HEK293 (cell line): ENCODE measurements at regions not wholly inside any gene's neighbourhood (a gene's known extent, or its start where the extent isn't known, plus 50 kb on each side); places are given as distances from the start of the nearest gene placed in this dataset.
"Not testable (repeated sequence)": the region's sequence is repeated elsewhere in the genome, so short reads cannot be mapped to it uniquely, and the experiment has no call there.

Source experiments
- HOXA7 ChIP-seq: sonication (generic); formaldehyde crosslinking; IDR thresholded peaks from 2 replicates; pipeline ENCODE4 v1.8.1; 2022; ENCODE audit warnings: missing genetic modification reagents, borderline replicate concordance
- PATZ1 ChIP-seq: fragments of 450-650 bp; formaldehyde crosslinking; IDR thresholded peaks from 2 replicates; pipeline ENCODE4 v1.5.1; 2016; ENCODE audit warnings: missing biosample characterization, missing genetic modification characterization
- TCF7L2 ChIP-seq: IDR thresholded peaks from 2 replicates; pipeline ENCODE4 v1.6.1; 2011; ENCODE audit warnings: low read depth, mild to moderate bottlenecking, inconsistent platforms, low read length, moderate library complexity, borderline replicate concordance
- ZNF121 ChIP-seq: fragments of 450-650 bp; formaldehyde crosslinking; IDR thresholded peaks from 2 replicates; pipeline ENCODE4 v1.5.1; 2016; ENCODE audit warnings: missing biosample characterization, missing genetic modification characterization
- ZNF202 ChIP-seq: fragments of 450-650 bp; formaldehyde crosslinking; IDR thresholded peaks from 2 replicates; pipeline ENCODE4 v1.5.1; 2016; ENCODE audit warnings: missing biosample characterization, missing genetic modification characterization, borderline replicate concordance
- ZNF510 ChIP-seq: fragments of 450-650 bp; formaldehyde crosslinking; IDR thresholded peaks from 2 replicates; pipeline ENCODE4 v1.5.1; 2018; ENCODE audit warnings: mild to moderate bottlenecking, missing genetic modification characterization, missing biosample characterization; ENCODE audit not compliant: insufficient replicate concordance
- ZNF707 ChIP-seq: fragments of 450-650 bp; formaldehyde crosslinking; IDR thresholded peaks from 2 replicates; pipeline ENCODE4 v1.5.1; 2016; ENCODE audit warnings: missing biosample characterization, missing genetic modification characterization
- TF ChIP-seq, protein P1 (sequence below): fragments of 450-650 bp; formaldehyde crosslinking; IDR thresholded peaks from 2 replicates; pipeline ENCODE4 v1.5.1; 2016; ENCODE audit warnings: missing biosample characterization, missing genetic modification characterization
- TF ChIP-seq, protein P2 (sequence below): fragments of 450-650 bp; formaldehyde crosslinking; IDR thresholded peaks from 2 replicates; pipeline ENCODE4 v1.5.1; 2016; ENCODE audit warnings: missing biosample characterization, missing genetic modification characterization
- TF ChIP-seq, protein P3 (sequence below): fragments of 450-650 bp; formaldehyde crosslinking; IDR thresholded peaks from 2 replicates; pipeline ENCODE4 v1.5.1; 2016; ENCODE audit warnings: missing biosample characterization, missing genetic modification characterization
- TF ChIP-seq, protein P4 (sequence below): fragments of 450-650 bp; formaldehyde crosslinking; IDR thresholded peaks from 2 replicates; pipeline ENCODE4 v1.5.1; 2016; ENCODE audit warnings: missing biosample characterization, missing genetic modification characterization
- TF ChIP-seq, protein P5 (sequence below): fragments of 450-650 bp; formaldehyde crosslinking; IDR thresholded peaks from 2 replicates; pipeline ENCODE4 v1.5.1; 2017; ENCODE audit warnings: missing biosample characterization, missing genetic modification characterization

DNA sequence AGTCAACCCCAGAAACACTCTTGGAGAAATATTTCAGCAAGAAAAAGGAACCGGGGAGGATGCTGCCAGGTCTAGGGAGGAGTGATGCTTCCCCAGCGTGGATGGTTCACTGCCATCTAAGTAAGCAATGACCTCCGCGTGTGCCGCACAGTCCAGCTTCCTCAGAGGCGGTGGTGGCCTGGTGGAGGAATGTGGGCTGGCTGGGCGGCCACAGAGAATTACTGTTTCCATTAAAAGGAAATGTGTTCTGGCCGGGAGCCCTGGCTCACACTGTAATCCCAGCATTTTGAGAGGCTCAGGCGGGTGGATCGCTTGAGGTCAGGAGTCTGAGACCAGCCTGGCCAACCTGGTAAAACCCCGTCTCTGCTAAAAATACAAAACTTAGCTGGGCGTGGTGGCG lies 356.7 kb downstream of the GOLGA6L6 start:
- TF ChIP-seq, protein P1, sequence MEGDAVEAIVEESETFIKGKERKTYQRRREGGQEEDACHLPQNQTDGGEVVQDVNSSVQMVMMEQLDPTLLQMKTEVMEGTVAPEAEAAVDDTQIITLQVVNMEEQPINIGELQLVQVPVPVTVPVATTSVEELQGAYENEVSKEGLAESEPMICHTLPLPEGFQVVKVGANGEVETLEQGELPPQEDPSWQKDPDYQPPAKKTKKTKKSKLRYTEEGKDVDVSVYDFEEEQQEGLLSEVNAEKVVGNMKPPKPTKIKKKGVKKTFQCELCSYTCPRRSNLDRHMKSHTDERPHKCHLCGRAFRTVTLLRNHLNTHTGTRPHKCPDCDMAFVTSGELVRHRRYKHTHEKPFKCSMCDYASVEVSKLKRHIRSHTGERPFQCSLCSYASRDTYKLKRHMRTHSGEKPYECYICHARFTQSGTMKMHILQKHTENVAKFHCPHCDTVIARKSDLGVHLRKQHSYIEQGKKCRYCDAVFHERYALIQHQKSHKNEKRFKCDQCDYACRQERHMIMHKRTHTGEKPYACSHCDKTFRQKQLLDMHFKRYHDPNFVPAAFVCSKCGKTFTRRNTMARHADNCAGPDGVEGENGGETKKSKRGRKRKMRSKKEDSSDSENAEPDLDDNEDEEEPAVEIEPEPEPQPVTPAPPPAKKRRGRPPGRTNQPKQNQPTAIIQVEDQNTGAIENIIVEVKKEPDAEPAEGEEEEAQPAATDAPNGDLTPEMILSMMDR (tag by site-specific recombination), result not testable (repeated sequence)
- TF ChIP-seq ZNF707 (tag by site-specific recombination); PATZ1; HOXA7 (CRISPR knock-in tag); ZNF121; ZNF510 (tag by site-specific recombination); TCF7L2; ZNF202 (tag by site-specific recombination): not testable (repeated sequence)
- TF ChIP-seq, protein P2, sequence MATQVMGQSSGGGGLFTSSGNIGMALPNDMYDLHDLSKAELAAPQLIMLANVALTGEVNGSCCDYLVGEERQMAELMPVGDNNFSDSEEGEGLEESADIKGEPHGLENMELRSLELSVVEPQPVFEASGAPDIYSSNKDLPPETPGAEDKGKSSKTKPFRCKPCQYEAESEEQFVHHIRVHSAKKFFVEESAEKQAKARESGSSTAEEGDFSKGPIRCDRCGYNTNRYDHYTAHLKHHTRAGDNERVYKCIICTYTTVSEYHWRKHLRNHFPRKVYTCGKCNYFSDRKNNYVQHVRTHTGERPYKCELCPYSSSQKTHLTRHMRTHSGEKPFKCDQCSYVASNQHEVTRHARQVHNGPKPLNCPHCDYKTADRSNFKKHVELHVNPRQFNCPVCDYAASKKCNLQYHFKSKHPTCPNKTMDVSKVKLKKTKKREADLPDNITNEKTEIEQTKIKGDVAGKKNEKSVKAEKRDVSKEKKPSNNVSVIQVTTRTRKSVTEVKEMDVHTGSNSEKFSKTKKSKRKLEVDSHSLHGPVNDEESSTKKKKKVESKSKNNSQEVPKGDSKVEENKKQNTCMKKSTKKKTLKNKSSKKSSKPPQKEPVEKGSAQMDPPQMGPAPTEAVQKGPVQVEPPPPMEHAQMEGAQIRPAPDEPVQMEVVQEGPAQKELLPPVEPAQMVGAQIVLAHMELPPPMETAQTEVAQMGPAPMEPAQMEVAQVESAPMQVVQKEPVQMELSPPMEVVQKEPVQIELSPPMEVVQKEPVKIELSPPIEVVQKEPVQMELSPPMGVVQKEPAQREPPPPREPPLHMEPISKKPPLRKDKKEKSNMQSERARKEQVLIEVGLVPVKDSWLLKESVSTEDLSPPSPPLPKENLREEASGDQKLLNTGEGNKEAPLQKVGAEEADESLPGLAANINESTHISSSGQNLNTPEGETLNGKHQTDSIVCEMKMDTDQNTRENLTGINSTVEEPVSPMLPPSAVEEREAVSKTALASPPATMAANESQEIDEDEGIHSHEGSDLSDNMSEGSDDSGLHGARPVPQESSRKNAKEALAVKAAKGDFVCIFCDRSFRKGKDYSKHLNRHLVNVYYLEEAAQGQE, result not testable (repeated sequence)
- TF ChIP-seq, protein P3, sequence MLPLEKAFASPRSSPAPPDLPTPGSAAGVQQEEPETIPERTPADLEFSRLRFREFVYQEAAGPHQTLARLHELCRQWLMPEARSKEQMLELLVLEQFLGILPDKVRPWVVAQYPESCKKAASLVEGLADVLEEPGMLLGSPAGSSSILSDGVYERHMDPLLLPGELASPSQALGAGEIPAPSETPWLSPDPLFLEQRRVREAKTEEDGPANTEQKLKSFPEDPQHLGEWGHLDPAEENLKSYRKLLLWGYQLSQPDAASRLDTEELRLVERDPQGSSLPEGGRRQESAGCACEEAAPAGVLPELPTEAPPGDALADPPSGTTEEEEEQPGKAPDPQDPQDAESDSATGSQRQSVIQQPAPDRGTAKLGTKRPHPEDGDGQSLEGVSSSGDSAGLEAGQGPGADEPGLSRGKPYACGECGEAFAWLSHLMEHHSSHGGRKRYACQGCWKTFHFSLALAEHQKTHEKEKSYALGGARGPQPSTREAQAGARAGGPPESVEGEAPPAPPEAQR, result not testable (repeated sequence)
- TF ChIP-seq, protein P4, sequence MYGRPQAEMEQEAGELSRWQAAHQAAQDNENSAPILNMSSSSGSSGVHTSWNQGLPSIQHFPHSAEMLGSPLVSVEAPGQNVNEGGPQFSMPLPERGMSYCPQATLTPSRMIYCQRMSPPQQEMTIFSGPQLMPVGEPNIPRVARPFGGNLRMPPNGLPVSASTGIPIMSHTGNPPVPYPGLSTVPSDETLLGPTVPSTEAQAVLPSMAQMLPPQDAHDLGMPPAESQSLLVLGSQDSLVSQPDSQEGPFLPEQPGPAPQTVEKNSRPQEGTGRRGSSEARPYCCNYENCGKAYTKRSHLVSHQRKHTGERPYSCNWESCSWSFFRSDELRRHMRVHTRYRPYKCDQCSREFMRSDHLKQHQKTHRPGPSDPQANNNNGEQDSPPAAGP (tag by site-specific recombination), result not testable (repeated sequence)
- TF ChIP-seq, protein P5, sequence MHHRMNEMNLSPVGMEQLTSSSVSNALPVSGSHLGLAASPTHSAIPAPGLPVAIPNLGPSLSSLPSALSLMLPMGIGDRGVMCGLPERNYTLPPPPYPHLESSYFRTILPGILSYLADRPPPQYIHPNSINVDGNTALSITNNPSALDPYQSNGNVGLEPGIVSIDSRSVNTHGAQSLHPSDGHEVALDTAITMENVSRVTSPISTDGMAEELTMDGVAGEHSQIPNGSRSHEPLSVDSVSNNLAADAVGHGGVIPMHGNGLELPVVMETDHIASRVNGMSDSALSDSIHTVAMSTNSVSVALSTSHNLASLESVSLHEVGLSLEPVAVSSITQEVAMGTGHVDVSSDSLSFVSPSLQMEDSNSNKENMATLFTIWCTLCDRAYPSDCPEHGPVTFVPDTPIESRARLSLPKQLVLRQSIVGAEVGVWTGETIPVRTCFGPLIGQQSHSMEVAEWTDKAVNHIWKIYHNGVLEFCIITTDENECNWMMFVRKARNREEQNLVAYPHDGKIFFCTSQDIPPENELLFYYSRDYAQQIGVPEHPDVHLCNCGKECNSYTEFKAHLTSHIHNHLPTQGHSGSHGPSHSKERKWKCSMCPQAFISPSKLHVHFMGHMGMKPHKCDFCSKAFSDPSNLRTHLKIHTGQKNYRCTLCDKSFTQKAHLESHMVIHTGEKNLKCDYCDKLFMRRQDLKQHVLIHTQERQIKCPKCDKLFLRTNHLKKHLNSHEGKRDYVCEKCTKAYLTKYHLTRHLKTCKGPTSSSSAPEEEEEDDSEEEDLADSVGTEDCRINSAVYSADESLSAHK (tag by site-specific recombination), result not testable (repeated sequence)
